Right renal cortex interstitium (tissue), 3 donors: ENCODE measurements at regions not wholly inside any gene's neighbourhood (a gene's known extent, or its start where the extent isn't known, plus 50 kb on each side); places are given as distances from the start of the nearest gene placed in this dataset.

Source experiments
- DNase-seq, 3 donors: peaks; one replicate each; pipeline ENCODE4 v3.0.0-alpha.2; 2013; ENCODE audit warnings: low read depth in 3 of 3, low spot score in 2 of 3

DNA sequence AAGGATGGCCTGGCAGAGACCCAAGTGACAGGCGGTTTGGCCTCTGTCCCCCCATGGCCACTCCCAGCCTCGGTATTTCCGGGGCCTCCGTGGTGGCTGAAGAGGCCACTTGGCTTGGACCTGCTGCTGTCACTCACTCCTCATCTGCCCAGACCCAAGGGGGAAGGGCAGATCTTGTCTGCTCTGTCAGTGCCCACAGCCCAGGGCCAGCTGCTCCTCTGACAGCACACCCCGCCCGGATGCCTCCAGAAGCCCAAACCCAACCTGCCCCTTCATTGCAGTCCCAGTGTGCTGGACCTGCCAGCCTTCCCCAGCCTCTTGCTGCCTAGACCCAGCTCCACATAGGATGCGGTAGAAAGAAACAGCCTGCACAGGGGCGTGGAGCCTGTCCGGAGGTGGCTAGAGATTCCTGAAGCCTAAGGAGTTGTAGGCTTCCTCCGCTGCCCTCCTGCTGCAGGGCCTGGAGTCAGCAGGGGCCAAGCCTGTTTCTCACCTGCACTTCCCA, 52.0 kb downstream of the MAGEF1 start:
- DNase-seq, result no peak

DNA sequence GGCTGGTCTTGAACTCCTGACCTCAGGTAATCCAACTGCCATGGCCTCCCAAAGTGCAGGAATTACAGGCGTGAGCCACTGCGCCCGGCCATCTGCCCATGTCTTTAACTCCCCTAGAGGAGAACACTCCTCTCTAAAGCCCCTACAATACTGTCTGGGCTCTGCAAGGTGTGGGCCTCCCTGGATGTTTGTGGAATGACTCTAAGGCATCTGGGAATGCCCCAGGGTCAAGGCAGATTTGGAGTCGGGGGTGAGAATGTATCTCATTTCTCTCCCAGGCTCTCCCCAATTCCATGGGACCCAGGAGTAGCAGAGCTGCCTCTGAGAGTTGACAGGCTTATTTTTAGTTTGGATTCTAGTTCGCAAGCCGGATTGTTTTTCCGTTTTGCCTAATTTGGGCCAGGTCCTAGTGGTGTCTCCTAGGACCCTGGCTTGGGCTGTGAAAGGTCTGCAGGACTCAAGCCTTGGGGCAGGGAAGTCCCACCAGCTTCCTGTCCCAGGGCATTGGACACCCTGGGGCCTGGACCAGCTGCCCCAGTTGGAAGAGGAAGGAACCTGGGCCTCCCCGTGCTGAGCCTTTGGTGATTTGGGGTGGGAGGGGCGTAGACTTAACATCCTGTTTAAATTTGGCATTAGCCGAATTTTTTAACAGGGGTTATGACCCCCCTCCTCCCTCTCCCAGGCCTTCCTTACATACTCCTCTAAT, 53.5 kb downstream of the MAGEF1 start:
- no peak for DNase-seq

DNA sequence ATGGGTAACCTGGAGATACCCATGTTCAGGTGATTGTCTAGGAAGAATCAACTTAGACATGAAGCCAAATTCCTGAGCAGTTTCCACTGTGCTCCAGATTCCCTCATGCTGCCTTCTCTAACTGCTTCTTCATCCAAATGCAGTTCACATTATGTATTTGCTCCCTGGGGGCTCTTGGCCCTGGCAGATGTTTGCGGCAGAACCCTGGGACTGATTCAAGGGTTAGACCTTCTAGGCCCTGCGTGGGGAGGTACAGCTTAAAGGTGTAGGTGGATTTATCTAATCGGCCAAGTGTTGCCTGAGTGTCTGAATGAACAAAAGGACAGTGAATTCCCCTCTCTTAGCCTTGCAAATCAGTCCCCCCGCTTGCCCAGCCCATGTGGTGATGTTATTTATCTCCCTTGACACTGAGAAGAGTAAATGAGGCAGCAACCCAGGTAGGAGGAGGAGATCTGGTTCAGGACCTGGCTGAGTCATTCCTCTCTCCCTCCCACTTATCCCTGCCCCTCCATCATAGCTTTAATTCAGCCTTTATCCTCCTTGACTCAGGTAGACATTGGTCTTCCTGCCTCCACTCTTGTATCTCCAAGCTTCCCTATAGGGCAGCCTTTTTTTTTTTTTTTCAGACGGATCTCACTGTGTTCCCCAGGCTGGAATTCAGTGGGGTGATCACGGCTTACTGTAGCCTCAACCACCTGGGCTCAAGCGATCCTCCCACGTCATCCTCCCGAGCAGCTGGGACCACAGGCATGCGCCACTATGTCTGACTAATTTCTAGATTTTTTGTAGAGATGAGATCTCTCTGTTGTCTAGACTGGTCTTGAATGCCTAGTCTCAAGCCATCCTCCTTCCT, 54.8 kb downstream of the MAGEF1 start:
- no peak for DNase-seq

DNA sequence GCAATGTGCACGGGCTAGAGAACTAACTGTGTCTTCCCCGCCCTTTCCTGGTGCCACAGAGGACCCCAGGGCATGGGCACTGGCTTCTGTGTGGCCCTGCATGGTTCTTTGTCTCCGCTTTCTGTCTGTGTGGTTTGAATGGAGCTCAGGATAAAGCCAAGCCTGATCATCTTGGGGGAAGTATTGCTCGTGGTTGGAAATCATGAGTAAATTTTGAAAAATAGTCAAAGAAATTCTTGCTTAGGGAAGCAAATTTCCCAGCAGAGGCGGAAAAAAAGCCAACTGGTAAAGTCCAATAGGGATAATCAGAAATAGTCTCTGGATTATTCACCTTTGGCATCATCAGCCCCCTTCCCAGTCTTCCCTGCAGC, 55.4 kb downstream of the MAGEF1 start:
- no peak for DNase-seq

DNA sequence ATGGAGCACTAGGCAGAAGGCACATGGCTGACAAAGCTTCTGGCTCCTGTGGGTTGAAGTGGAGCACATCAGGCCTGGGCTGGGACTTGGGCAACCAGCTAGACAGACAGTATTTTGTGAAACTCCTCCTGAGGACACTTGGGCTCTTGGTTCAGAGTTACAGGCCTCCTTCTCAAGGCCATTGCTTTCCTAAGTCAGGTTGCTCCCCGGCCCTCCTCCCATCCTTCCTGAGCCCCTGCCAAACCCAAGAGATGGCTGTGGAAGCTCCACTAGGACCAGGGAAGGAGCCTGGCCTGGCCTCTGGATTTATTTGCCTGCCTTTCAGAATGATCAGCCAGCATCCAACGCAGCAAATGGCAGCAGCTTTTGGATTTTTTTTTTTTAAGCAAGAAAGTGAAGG, 56.3 kb downstream of the MAGEF1 start:
- DNase-seq, result no peak

DNA sequence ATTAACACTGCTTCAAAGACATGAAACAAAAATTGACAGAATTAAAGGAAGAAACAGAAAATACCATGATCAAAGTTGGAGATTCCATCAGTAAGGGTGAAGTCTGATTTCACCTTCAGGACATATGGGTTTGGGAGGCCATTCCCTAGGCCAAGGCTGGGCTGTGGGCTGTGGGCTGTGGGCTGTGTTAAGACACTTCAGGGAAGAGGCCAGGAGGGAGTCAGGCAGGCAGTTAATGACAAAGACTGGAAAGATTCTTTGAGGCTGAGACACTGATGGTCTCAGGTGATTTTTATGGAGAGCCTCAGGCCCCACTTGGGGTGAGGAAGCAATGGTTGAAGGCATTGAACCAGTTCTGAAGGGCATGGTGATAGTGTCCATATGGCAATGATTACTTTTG, 57.5 kb downstream of the MAGEF1 start:
- DNase-seq, result no peak

DNA sequence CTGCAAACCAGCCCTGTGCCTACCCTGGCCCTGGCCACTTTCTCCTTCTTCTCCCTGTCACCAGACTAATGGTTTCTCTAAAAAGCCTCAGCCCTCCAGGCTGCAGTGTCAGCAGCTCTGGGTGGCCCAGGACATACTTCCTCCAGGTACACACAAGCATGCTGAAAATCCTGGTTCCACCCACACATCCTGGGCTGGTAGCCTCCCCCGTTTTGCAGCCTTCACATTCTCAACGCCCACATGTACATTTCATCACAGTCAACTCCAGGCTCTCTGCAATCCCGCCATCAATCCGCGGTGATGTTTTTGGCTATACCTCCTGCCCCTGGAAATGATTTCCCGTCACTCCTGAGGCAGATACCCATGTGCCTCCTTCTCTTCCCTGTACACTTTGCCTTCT, 59.4 kb downstream of the MAGEF1 start:
- DNase-seq, result no peak

DNA sequence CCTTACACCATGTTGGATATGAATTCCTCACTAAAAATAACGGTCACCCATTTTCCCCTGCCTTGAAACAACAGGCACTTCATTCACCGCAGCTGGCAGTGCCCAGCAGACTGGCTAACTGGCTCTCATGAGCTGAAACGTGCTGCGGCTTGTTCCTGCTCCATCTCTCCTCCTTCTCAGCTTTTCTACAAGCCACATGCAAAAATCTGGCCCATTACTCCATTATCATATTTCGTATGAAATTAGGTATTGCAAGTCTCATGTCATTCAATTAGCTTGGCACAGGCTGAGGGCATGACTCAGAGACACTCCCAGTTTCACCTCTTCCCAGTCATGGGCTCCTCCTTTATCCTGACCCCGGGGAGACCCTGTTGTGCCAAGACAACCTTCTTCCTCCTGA, 60.0 kb downstream of the MAGEF1 start:
- DNase-seq, result no peak

DNA sequence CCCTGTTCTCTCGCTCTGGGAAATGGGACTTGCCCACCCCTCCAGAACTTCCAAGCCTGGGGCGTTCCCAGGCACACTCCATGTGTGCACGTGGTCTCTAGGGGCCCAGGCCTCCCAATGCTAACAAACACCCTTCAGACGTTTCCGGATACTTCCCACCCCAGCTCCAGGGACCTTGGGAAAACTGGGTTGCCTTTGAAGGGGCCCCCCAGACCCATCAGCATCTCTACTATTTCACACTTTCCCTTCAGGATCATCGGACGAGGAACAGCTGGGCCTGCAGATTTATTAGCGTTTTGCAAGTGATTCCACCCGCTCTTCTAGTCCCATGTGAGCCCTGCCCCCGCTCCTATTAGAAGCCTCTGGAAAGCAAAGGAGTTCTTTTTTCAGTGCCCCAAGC, 63.2 kb downstream of the MAGEF1 start:
- DNase-seq, result peak in 2 of 3 donors; percentile 63 to 72

DNA sequence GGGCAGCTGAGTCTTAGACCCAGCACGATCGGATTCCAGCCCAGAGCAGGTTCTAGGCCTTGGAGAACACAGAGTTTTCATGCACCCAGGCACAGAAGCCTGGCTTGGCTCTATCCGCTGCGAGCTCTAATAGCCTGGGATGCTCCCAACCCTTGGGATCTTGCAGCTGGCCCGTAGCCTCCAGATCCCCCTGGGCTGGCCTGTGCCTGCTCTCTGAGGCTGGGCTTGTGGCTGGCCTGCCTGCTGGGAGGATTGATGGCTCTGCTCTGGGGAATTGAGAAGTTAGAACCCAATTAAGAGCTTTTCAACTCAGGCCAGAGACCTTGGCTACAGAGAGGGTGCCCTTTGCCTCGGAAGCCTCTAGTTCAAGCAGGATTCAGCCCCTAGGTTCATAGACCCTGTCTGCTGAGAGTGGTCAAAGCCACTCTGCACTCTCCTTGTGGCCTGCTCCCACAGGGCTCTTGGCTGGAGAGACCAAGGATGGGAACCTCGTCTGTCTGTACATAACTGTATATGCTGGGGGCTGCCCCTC, 64.4 kb downstream of the MAGEF1 start:
- DNase-seq, result no peak

DNA sequence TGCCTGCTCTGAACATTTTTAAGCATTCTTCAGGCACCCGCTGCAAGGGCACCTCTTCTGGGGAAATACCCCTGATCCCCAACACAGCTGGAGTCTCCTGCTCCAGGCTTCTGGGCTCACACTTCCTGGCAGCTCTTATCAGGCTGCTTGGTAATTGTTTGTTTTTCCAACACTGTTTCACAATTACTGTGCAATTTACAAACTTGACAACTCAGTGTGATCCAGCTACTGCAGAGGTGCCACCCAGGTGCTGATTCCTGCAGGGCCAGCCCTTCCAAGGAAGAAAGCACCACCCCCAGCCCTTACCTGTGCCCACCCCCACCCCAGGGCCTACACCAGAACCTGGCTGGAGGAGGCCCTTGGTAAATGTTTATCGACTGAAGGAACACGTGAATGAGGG, 66.5 kb downstream of the MAGEF1 start:
- DNase-seq, result no peak

DNA sequence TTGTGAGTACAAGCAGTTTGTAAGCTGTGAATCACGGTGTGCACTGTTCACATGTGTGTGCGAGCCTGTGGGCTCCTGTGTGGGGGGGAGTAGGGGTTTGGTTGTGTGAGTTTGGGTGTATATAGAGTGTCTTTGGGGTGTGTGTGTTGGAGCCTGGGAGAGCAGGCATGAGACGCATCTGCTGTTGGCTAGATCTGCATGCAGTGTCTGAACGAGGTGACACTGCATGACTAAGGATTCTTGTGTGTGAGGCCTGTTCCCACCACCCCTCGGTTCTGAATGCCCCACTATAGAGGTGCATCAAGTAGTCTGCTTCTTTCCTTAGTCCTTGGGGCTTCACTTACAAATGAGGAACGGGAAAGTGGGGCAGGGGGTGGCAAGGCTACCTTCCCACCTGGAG, 68.4 kb downstream of the MAGEF1 start:
- DNase-seq, result no peak

DNA sequence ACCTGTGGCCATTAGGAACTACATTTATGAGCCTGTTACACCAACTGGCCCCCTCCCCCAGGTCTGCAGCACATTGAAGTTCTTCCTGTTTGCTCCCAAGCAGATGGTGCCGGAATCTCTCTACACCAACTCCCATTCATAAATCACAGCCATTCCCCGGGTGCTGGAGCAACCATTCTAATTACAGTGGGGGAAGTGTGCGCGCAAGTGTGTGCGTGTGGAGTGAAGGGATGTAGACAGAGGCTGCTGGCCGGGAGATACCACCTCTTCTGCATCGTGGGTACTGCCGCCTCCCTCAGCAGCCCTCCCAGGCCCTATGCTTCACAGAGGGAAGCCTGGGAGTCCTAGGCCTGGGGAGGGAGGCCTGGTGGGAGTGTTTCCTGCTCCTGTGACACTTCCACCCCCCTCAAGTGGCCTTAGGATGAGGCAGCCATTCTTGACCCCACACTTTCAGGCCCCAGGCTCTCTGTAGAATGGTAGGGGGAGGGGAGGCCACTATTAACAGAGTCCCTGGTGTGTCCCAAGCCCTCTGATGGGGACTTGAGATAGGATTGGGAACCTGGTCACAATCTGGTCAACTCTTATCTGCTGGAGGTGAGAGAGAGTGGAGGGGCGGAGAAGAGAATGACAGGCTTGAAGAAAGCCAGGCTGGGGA, 69.1 kb downstream of the MAGEF1 start:
- DNase-seq, result peak in 2 of 3 donors; percentile 74 to 78

DNA sequence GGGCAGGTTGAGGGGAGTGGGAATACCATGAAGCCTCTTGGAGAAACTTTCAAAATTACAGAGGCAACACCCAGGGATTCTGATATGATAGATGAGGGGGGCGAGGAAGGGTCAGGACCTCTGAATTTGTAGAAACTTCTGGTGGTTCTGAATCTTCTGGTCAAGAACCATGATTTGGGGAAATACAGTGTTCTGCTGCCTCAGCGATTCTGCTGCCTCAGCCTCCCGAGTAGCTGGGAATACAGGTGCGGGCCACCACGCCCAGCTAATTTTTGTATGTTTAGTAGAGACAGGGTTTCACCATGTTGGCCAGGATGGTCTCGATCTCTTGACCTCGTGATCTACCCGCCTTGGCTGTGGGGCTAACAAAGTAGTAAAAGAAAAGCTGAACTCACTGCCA, 70.4 kb downstream of the MAGEF1 start:
- no peak for DNase-seq

DNA sequence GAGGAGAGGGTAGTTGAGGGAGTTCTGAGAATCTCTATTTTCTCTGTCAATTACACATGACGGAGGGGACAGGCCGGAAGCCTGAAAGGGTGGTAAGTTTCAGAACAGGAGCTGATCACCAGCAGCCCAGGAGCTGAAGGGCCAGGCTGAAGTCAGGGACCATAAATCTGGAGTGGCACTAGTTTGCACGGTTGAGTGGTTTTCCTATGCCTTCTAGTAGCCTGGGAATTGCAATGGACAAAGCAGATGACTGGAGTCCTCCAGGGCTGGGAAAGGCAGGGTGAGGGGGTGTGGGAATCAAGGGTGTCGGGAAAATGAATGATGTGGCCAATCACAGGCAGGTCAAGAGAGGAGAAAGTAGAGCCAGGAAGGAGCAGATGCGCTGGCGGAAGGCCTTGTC, 72.5 kb downstream of the MAGEF1 start:
- DNase-seq, result peak in 1 of 3 donors; percentile 75

DNA sequence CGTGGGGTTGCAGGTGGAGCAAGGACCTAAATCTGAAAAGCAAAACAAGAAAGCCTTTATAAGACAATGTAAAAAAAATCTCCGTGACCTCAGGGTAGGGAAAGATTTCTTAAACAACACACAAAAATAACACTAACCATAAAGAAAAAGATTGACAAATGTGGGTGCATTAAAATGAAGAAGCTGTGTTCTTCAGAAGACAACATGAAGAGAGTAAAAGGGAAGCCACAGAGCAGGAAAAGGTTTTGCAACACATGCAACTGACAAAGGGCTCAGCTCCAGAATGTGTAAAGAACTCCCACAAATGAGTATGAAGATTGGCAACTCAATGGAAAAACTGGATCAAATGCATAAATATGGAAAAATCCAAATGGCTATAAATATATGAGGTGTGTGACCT, 74.2 kb downstream of the MAGEF1 start:
- no peak for DNase-seq

DNA sequence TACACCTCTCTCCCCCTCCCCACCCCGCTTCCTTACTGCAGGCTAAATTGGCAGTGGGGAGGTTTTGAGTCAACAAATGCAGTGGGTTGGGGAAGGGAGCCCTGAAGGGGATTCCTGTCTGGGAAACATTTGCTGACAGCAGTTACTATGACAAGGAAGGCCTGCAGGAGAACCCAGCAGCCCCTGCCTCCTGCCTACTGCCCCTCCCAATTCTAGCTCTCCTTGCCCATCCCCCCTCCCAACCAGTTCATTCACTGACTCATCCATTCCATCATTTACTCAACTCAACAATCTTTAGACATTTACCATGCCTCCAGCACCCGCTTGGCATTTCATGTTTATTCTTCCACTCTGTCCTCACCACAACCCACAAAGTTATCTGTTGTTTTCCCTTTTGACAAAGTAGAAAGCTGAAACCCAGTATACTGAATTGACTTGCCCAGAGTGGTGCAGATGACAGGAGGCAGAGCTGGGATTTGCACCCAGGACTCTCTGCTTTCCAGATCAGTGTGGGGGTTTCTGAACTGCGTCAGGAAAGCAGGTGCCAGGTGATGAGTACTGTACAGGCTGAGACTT, 75.0 kb downstream of the MAGEF1 start:
- DNase-seq, result no peak

DNA sequence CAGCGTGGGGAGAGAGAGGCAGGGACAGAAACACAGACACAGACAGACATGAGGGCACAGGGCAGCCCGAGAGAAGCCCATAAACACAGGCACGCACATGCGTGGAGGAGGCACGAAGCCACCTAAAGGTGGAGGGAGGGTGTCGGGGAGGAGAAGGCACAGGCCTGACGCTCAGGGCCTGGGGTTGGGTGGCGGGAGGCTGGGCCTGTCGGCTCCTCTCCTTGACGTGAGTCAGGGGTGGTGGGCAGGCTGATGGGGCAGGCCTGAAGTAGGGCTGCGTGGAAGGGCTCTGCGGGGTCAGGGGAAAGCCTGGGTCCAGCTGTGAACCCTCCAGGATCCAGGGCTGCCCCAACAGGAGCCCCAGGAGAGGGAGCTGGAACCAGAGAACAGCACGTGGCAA, 74.2 kb downstream of the EPHB3 start:
- DNase-seq, result no peak

DNA sequence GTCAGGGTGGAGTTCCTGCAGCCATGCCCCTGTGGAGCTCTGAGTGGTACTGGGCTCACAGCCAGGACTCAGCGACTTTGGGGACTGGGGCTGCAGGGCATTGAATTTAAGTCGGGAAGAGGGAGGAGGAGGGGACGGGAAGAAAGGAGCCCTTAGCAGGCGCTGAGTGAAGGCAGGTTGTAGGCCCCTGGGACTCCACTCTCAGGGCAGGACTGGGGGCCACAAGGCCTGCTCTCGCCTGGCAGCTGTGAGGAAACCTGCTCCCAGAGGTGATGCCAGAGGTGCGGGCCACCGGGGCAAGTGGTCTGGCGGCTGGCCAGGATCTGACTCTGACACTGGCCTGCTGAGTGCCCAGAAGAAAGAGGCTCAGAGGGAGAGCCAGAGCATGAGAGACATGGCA, 73.5 kb downstream of the EPHB3 start:
- no peak for DNase-seq

DNA sequence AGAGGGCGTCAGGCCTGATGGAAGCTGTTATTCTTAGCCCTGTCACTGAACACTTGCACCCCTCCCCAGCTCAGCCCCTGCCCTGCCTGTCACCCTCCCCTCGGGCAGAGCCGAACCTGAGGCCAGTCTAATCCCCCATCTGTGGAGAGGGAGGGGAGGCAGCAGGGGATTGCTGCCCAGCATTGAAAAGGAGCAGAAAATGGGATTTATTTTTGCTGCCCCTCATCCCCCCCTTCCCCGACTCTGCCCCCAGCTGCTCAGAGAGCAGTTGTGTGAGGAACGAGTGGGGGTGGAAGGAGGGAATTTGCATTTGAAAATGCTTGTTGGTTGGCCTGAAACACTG, 71.6 kb downstream of the EPHB3 start:
- DNase-seq, result no peak

DNA sequence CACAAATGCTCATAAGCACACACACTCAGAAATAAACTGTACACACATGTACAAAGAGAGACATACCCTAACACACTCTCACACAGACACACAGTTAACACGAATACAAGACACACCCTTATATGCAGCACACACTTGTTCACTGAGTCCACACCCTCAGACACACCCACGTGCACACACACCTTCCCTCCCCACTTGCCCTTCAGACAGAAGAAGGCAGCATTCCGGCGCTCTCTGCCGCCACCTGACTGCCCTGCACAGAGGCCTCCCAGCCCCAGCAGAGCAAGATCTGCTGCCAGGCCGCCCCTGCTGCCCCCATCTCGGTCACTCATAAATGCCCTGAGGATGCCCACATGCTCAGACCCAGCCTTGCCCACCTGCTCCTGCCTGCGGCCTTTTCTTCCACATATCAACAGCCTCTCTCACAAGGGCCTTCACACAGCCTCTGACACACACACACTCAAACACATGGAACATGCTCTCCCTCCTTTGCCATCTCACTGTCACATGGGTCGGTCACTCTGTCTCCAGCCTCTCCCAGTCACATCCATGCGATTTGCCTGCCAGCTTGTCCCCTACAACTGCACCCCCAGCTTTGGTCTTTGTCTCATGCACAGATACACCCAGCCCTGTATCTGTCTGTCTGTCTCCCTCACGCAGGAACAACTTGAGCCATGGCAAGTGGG, 71.1 kb downstream of the EPHB3 start:
- DNase-seq, result no peak
